Prostate gland (tissue), 2 donors: ENCODE measurements at regions not wholly inside any gene's neighbourhood (a gene's known extent, or its start where the extent isn't known, plus 50 kb on each side); places are given as distances from the start of the nearest gene placed in this dataset.

Experiments
- DNase-seq: peaks from one replicate; pipeline ENCODE4 v3.0.0-alpha.2; 2019; ENCODE audit warnings: low spot score
- H3K27ac ChIP-seq, 2 donors: fragments of 200-600 bp; sonication (generic); 2 replicates each; pipeline ENCODE4 v1.5.1; 2017 to 2019
- H3K27me3 ChIP-seq: fragments of 200-600 bp; sonication (generic); replicated peaks from 2 replicates; pipeline ENCODE4 v1.5.1; 2019; ENCODE audit not compliant: insufficient read depth
- H3K36me3 ChIP-seq, 2 donors: fragments of 200-600 bp; sonication (generic); 1 replicate in 1 of 2; 2 replicates in 1 of 2; pipeline versions ENCODE4 v1.5.1 to v1.8.1; 2017 to 2019
- H3K4me1 ChIP-seq: fragments of 200-600 bp; sonication (generic); replicated peaks from 2 replicates; pipeline ENCODE4 v1.5.1; 2019
- H3K4me3 ChIP-seq, 2 donors: fragments of 200-600 bp; sonication (generic); 2 replicates each; pipeline ENCODE4 v1.5.1; 2017 to 2019
- H3K9me3 ChIP-seq: fragments of 200-600 bp; sonication (generic); 2 replicates; pipeline ENCODE4 v1.5.1; 2017
- CTCF ChIP-seq, 4 experiments: fragments of 200-600 bp in 2 of 4; fragments of 450-650 bp in 2 of 4; sonication (generic) in 2 of 4; IDR thresholded peaks; 1 replicate in 3 of 4; 2 replicates in 1 of 4; pipeline ENCODE4 v1.5.1; 2016 to 2019; ENCODE audit warnings: antibody characterized with exemption in 4 of 4, mild to moderate bottlenecking in 2 of 4, moderate library complexity in 2 of 4
- POLR2A ChIP-seq: fragments of 450-650 bp; IDR thresholded peaks from one replicate; pipeline ENCODE4 v1.6.1; 2016; ENCODE audit warnings: antibody characterized with exemption, mild to moderate bottlenecking
- POLR2AphosphoS5 ChIP-seq: sonication (generic); formaldehyde crosslinking; IDR thresholded peaks from one replicate; pipeline ENCODE4 v1.6.1; 2017; ENCODE audit warnings: antibody characterized with exemption
- WGBS: methylation state at CpG from one replicate; pipeline ENCODE4 v1.1.5; 2018; 5-methylcytosine and 5-hydroxymethylcytosine counted together
- intact Hi-C: fragments of 100-400 bp; cut with DNase I; formaldehyde crosslinking; loops from one replicate; pipeline ENCODE4 v1.14.2; 2022

GRCh38 chr5:125549322-125549911, 803.0 kb upstream of the ZNF608 start:
- Histone ChIP-seq H3K36me3 (no peaks in the 10 kb centered on the region), H3K9me3 (no peaks in the 10 kb centered on the region), H3K4me3 (no peak overlapping the region), H3K27ac (no peak overlapping the region), H3K4me1 (peaks cover 4% of the 10 kb centered on the region), H3K27me3 (no peaks in the 10 kb centered on the region)
- DNase-seq: no peak
- TF ChIP-seq CTCF (IDR thresholded peaks at IDR 0.05) (no peak), POLR2AphosphoS5 (no peak), POLR2A (no peak)
- WGBS: 15% methylated on average over 2 of the region's 2 CpGs
- intact Hi-C loops: no loop called here

GRCh38 chr5:125550274-125550673, 803.8 kb upstream of the ZNF608 start:
- intact Hi-C loops: no loop called here
- 6% methylated on average over 2 of the region's 2 CpGs for WGBS
- no peak for TF ChIP-seq POLR2A
- TF ChIP-seq CTCF (IDR thresholded peaks at IDR 0.05): no peak
- Histone ChIP-seq H3K36me3 (no peaks in the 10 kb centered on the region), H3K9me3 (no peaks in the 10 kb centered on the region), H3K27ac (no peak overlapping the region), H3K4me3 (no peak overlapping the region), H3K4me1 (peaks cover 4% of the 10 kb centered on the region), H3K27me3 (no peaks in the 10 kb centered on the region)
- DNase-seq: no peak

- Histone ChIP-seq H3K4me1 (peaks cover 4% of the 10 kb centered on the region), H3K27me3 (no peaks in the 10 kb centered on the region), H3K27ac (no peak overlapping the region), H3K4me3 (no peak overlapping the region), H3K36me3 (no peaks in the 10 kb centered on the region), H3K9me3 (no peaks in the 10 kb centered on the region)
- no peak for DNase-seq
- intact Hi-C loops: no loop called here
- TF ChIP-seq POLR2AphosphoS5 (no peak), CTCF (IDR thresholded peaks at IDR 0.05) (no peak), POLR2A (no peak)
Observed at GRCh38 chr5:125551246-125551645, 804.8 kb upstream of the ZNF608 start.

- Histone ChIP-seq H3K4me1 (peaks cover 4% of the 10 kb centered on the region), H3K9me3 (no peaks in the 10 kb centered on the region), H3K27me3 (no peaks in the 10 kb centered on the region), H3K36me3 (no peaks in the 10 kb centered on the region), H3K27ac (no peak overlapping the region), H3K4me3 (no peak overlapping the region)
- TF ChIP-seq CTCF (IDR thresholded peaks at IDR 0.05) (no peak), POLR2A (no peak), POLR2AphosphoS5 (no peak)
- intact Hi-C loops: no loop called here
- 93% methylated on average over 4 of the region's 4 CpGs for WGBS
- no peak for DNase-seq
Observed at GRCh38 chr5:125551797-125552196, 805.4 kb upstream of the ZNF608 start.

- Histone ChIP-seq H3K27ac (no peak overlapping the region), H3K27me3 (no peaks in the 10 kb centered on the region), H3K36me3 (no peaks in the 10 kb centered on the region), H3K4me3 (no peak overlapping the region), H3K4me1 (peaks cover 4% of the 10 kb centered on the region), H3K9me3 (no peaks in the 10 kb centered on the region)
- TF ChIP-seq CTCF (IDR thresholded peaks at IDR 0.05): no peak
- TF ChIP-seq POLR2AphosphoS5: no peak
- TF ChIP-seq POLR2A: no peak
- 69% methylated on average over 1 of the region's 1 CpG for WGBS
- no peak for DNase-seq
- intact Hi-C loops: no loop called here
Observed at GRCh38 chr5:125552486-125552885, 806.0 kb upstream of the ZNF608 start.
